HEK293 (cell line): ENCODE measurements at regions not wholly inside any gene's neighbourhood (a gene's known extent, or its start where the extent isn't known, plus 50 kb on each side); places are given as distances from the start of the nearest gene placed in this dataset.

Source experiments
- CTCF ChIA-PET: fragments of 350-600 bp; formaldehyde crosslinking; extraction: SDS; loops from one replicate; lab custom pipeline; 2021; ENCODE audit warnings: antibody characterized with exemption; lab: Yijun Ruan, JAX
- POLR2A ChIA-PET: fragments of 300-600 bp; formaldehyde crosslinking; extraction: SDS; loops from one replicate; lab custom pipeline; 2020; ENCODE audit warnings: antibody characterized with exemption, inconsistent platforms; lab: Yijun Ruan, JAX
- H3K27ac ChIP-seq: fragments of 200-500 bp; sonication (Bioruptor generic); 2 replicates; pipeline ENCODE4 v1.5.1; 2014; ENCODE audit warnings: low read depth, low read length, control low read depth, inconsistent platforms; ENCODE audit errors: extremely low read depth
- H3K36me3 ChIP-seq, 2 experiments: fragments of 200-500 bp in 1 of 2; sonication (Bioruptor generic) in 1 of 2; 1 replicate in 1 of 2; 2 replicates in 1 of 2; pipeline ENCODE4 v1.5.1; 2014 to 2017; ENCODE audit warnings: inconsistent platforms in 2 of 2, low read length in 2 of 2; ENCODE audit not compliant: control insufficient read depth in 2 of 2, insufficient read depth in 1 of 2
- H3K4me1 ChIP-seq: fragments of 200-500 bp; sonication (Bioruptor generic); 2 replicates; pipeline ENCODE4 v1.5.1; 2014; ENCODE audit warnings: mild to moderate bottlenecking, low read length, inconsistent platforms; ENCODE audit not compliant: control insufficient read depth, insufficient read depth
- H3K4me3 ChIP-seq: 2 replicates; pipeline ENCODE4 v1.5.1; 2011; ENCODE audit warnings: low read depth, mild to moderate bottlenecking, control low read depth, low read length, moderate library complexity
- H3K9me3 ChIP-seq: fragments of 200-500 bp; sonication (Bioruptor generic); 2 replicates; pipeline ENCODE4 v1.5.1; 2014; ENCODE audit warnings: low read depth, low read length, inconsistent platforms; ENCODE audit not compliant: control insufficient read depth, insufficient read depth
- EGR2 ChIP-seq: fragments of 450-650 bp; formaldehyde crosslinking; IDR thresholded peaks from 2 replicates; pipeline ENCODE4 v1.5.1; 2016; ENCODE audit warnings: low read depth, missing biosample characterization, missing genetic modification characterization
- FEZF1 ChIP-seq: fragments of 450-650 bp; formaldehyde crosslinking; IDR thresholded peaks from 2 replicates; pipeline ENCODE4 v1.5.1; 2016; ENCODE audit warnings: missing biosample characterization, missing genetic modification characterization
- GLIS2 ChIP-seq: fragments of 450-650 bp; formaldehyde crosslinking; IDR thresholded peaks from 2 replicates; pipeline ENCODE4 v1.5.1; 2016; ENCODE audit warnings: missing biosample characterization, missing genetic modification characterization
- IKZF3 ChIP-seq: fragments of 450-650 bp; IDR thresholded peaks from 2 replicates; pipeline ENCODE4 v1.5.0; 2018; ENCODE audit warnings: missing biosample characterization, mild to moderate bottlenecking, missing genetic modification characterization, moderate library complexity
- TRIM28 ChIP-seq: IDR thresholded peaks from 2 replicates; pipeline ENCODE4 v1.6.1; 2011; ENCODE audit warnings: low read length, control low read depth, borderline replicate concordance
- ZBTB21 ChIP-seq: fragments of 450-650 bp; formaldehyde crosslinking; IDR thresholded peaks from 2 replicates; pipeline ENCODE4 v1.5.1; 2017; ENCODE audit warnings: missing biosample characterization, missing genetic modification characterization
- ZBTB8A ChIP-seq: fragments of 450-650 bp; formaldehyde crosslinking; IDR thresholded peaks from 2 replicates; pipeline ENCODE4 v1.5.1; 2016; ENCODE audit warnings: missing biosample characterization, missing genetic modification characterization
- ZFHX2 ChIP-seq: fragments of 450-650 bp; formaldehyde crosslinking; conservative IDR thresholded peaks from 2 replicates; pipeline ENCODE4 v1.5.1; 2016; ENCODE audit warnings: missing biosample characterization, missing genetic modification characterization
- ZNF112 ChIP-seq: fragments of 450-650 bp; formaldehyde crosslinking; IDR thresholded peaks from 2 replicates; pipeline ENCODE4 v1.5.0; 2017; ENCODE audit warnings: missing biosample characterization, missing genetic modification characterization
- ZNF121 ChIP-seq: fragments of 450-650 bp; formaldehyde crosslinking; IDR thresholded peaks from 2 replicates; pipeline ENCODE4 v1.5.1; 2016; ENCODE audit warnings: missing biosample characterization, missing genetic modification characterization
- ZNF140 ChIP-seq: fragments of 450-650 bp; formaldehyde crosslinking; IDR thresholded peaks from 2 replicates; pipeline ENCODE4 v1.5.1; 2016; ENCODE audit warnings: missing biosample characterization, missing genetic modification characterization
- ZNF19 ChIP-seq: fragments of 450-650 bp; formaldehyde crosslinking; IDR thresholded peaks from 2 replicates; pipeline ENCODE4; 2016; ENCODE audit warnings: missing biosample characterization, missing genetic modification characterization, low read depth
- ZNF23 ChIP-seq: fragments of 450-650 bp; formaldehyde crosslinking; IDR thresholded peaks from 2 replicates; pipeline ENCODE4 v1.5.1; 2016; ENCODE audit warnings: missing biosample characterization, missing genetic modification characterization, borderline replicate concordance
- ZNF350 ChIP-seq: fragments of 450-650 bp; formaldehyde crosslinking; IDR thresholded peaks from 2 replicates; pipeline ENCODE4 v1.5.0; 2017; ENCODE audit warnings: missing biosample characterization, mild to moderate bottlenecking, missing genetic modification characterization
- ZNF423 ChIP-seq: fragments of 450-650 bp; formaldehyde crosslinking; IDR thresholded peaks from 2 replicates; pipeline ENCODE4 v1.5.1; 2016; ENCODE audit warnings: missing biosample characterization, missing genetic modification characterization
- ZNF501 ChIP-seq: fragments of 450-650 bp; formaldehyde crosslinking; IDR thresholded peaks from 2 replicates; pipeline ENCODE4 v1.5.1; 2016; ENCODE audit warnings: missing biosample characterization, missing genetic modification characterization
- ZNF529 ChIP-seq: fragments of 450-650 bp; formaldehyde crosslinking; IDR thresholded peaks from 2 replicates; pipeline ENCODE4 v1.5.1; 2017; ENCODE audit warnings: missing genetic modification characterization, missing biosample characterization; ENCODE audit not compliant: insufficient replicate concordance
- ZNF548 ChIP-seq: fragments of 450-650 bp; formaldehyde crosslinking; IDR thresholded peaks from 2 replicates; pipeline ENCODE4 v1.5.1; 2016; ENCODE audit warnings: missing biosample characterization, missing genetic modification characterization
- ZNF600 ChIP-seq: fragments of 450-650 bp; formaldehyde crosslinking; IDR thresholded peaks from 2 replicates; pipeline ENCODE4 v1.5.1; 2016; ENCODE audit warnings: missing biosample characterization, missing genetic modification characterization
- ZNF624 ChIP-seq: fragments of 450-650 bp; formaldehyde crosslinking; IDR thresholded peaks from 2 replicates; pipeline ENCODE4 v1.5.1; 2017; ENCODE audit warnings: missing biosample characterization, missing genetic modification characterization
- ZNF664 ChIP-seq: fragments of 450-650 bp; formaldehyde crosslinking; IDR thresholded peaks from 2 replicates; pipeline ENCODE4 v1.5.1; 2016; ENCODE audit warnings: missing biosample characterization, missing genetic modification characterization
- ZNF792 ChIP-seq: fragments of 450-650 bp; formaldehyde crosslinking; IDR thresholded peaks from 2 replicates; pipeline ENCODE4 v1.5.1; 2016; ENCODE audit warnings: missing biosample characterization, missing genetic modification characterization
- ZSCAN16 ChIP-seq: fragments of 450-650 bp; formaldehyde crosslinking; IDR thresholded peaks from 2 replicates; pipeline ENCODE4 v1.5.1; 2016; ENCODE audit warnings: missing biosample characterization, missing genetic modification characterization
- TF ChIP-seq, protein P1 (sequence below): fragments of 450-650 bp; formaldehyde crosslinking; IDR thresholded peaks from 2 replicates; pipeline ENCODE4 v1.5.1; 2016; ENCODE audit warnings: missing biosample characterization, missing genetic modification characterization
- TF ChIP-seq, protein P2 (sequence below): fragments of 450-650 bp; formaldehyde crosslinking; IDR thresholded peaks from 2 replicates; pipeline ENCODE4 v1.5.1; 2016; ENCODE audit warnings: missing biosample characterization, missing genetic modification characterization
- TF ChIP-seq, protein P3 (sequence below): fragments of 450-650 bp; formaldehyde crosslinking; IDR thresholded peaks from 2 replicates; pipeline ENCODE4 v1.5.1; 2016; ENCODE audit warnings: missing biosample characterization, missing genetic modification characterization
- TF ChIP-seq, protein P4 (sequence below): fragments of 450-650 bp; formaldehyde crosslinking; IDR thresholded peaks from 2 replicates; pipeline ENCODE4 v1.5.1; 2016; ENCODE audit warnings: missing biosample characterization, missing genetic modification characterization
- TF ChIP-seq, protein P5 (sequence below): fragments of 450-650 bp; formaldehyde crosslinking; IDR thresholded peaks from 2 replicates; pipeline ENCODE4 v1.5.1; 2016; ENCODE audit warnings: missing biosample characterization, missing genetic modification characterization

DNA sequence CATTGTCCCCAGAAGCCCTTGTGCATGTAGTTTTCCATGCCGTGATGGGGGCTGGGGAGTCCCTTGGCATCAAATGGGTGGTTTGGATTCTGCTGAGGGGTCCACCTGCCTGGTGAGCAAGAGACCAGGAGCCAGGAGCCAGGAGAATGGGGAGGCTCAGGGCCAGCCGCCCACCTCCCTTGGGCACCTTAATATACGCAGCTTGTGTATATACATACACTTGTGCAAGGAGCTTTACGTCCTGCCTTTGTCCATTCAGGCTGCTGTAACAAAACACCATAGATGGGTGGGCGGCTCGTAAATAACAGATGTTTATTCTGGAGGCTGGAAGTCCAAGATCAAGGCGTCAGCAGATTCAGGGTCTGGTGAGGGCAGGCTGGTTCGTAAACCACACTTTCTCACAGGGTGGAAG is 62.5 kb downstream of the SMIM38 start:
- TF ChIP-seq, protein P1, sequence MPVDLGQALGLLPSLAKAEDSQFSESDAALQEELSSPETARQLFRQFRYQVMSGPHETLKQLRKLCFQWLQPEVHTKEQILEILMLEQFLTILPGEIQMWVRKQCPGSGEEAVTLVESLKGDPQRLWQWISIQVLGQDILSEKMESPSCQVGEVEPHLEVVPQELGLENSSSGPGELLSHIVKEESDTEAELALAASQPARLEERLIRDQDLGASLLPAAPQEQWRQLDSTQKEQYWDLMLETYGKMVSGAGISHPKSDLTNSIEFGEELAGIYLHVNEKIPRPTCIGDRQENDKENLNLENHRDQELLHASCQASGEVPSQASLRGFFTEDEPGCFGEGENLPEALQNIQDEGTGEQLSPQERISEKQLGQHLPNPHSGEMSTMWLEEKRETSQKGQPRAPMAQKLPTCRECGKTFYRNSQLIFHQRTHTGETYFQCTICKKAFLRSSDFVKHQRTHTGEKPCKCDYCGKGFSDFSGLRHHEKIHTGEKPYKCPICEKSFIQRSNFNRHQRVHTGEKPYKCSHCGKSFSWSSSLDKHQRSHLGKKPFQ (tag by site-specific recombination), result no peak
- TF ChIP-seq ZNF664 (tag by site-specific recombination) (no peak), ZNF121 (tag by site-specific recombination) (no peak), TRIM28 (peak; percentile 41; the same call in 1 of the 2 replicates), ZNF792 (tag by site-specific recombination) (no peak), ZNF112 (tag by site-specific recombination) (no peak), ZNF548 (peak; percentile 76; the same call in 1 of the 2 replicates), ZNF529 (no peak), EGR2 (peak; percentile 65), ZNF624 (tag by site-specific recombination) (no peak), ZNF501 (no peak), ZFHX2 (tag by site-specific recombination) (peak; percentile 80), GLIS2 (no peak), ZNF23 (no peak)
- TF ChIP-seq, protein P2, sequence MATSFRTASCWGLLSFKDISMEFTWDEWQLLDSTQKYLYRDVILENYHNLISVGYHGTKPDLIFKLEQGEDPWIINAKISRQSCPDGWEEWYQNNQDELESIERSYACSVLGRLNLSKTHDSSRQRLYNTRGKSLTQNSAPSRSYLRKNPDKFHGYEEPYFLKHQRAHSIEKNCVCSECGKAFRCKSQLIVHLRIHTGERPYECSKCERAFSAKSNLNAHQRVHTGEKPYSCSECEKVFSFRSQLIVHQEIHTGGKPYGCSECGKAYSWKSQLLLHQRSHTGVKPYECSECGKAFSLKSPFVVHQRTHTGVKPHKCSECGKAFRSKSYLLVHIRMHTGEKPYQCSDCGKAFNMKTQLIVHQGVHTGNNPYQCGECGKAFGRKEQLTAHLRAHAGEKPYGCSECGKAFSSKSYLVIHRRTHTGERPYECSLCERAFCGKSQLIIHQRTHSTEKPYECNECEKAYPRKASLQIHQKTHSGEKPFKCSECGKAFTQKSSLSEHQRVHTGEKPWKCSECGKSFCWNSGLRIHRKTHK, result no peak
- H3K27ac ChIP-seq, result no peak overlapping the region
- no peaks in the 10 kb centered on the region for H3K9me3 ChIP-seq
- ChIA-PET CTCF (no interaction called here), POLR2A (interaction anchor here (0.6 kb wide), 1 partner anchor 91 kb away, joined by 3 read pairs; no protein-coding TSS in a partner anchor)
- no peaks in the 10 kb centered on the region for H3K36me3 ChIP-seq
- no peak overlapping the region for H3K4me3 ChIP-seq
- H3K4me1 ChIP-seq, result no peaks in the 10 kb centered on the region

DNA sequence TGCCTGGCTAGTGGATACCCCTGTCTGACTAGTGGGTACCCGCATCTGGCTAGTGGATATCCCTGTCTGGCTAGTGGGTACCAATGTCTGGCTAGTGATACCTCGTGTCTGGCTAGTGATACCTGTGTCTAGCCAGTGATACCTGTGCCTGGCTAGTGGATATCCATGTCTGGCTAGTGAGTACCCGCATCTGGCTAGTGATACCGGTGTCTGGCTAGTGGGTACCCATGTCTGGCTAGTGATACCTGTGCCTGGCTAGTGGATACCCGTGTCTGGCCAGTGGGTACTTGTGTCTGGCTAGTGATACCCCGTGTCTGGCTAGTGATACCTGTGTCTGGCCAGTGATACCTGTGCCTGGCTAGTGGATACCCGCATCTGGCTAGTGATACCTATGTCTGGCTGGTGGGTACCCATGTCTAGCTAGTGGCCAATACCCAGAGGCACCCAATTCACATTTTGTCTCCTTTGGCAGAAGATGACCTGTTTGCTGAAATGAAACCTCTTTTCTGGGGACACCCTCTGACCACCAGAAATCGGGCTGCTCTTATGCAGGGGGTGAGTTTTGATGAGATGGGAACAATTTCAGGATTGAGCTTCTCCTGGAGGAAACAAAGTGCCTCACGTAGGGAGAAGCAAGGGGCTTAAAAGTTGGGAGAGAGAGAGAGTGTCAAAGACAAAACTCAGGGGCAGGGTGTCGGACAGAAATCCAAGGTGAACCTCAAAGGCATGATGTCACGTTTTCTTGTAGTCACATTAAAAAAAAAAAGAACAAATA is 63.4 kb downstream of the SMIM38 start:
- POLR2A ChIA-PET, result interaction anchor here (0.6 kb wide), 1 partner anchor 92 kb away, joined by 3 read pairs; no protein-coding TSS in a partner anchor
- H3K4me3 ChIP-seq, result no peak overlapping the region
- CTCF ChIA-PET, result no interaction called here

DNA sequence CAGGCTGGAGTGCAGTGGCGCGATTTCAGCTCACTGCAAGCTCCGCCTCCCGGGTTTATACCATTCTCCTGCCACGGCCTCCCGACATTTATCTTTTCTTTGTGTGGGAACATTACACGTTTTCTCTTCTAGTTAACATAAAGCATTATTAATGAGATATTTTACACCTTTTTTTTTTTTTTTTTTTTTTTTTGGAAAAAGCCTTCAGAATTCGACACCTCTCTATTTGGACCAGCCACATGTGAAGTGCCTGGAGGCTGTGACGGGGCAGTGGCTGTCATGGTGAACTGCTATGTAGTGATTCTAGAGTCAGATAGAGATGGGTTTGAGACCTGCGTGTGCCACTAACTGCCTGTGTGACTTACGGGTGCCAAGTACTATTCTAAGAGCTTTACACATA is 64.3 kb downstream of the SMIM38 start:
- H3K27ac ChIP-seq, result no peak overlapping the region
- H3K4me1 ChIP-seq, result no peaks in the 10 kb centered on the region
- CTCF ChIA-PET, result no interaction called here
- H3K36me3 ChIP-seq, result no peaks in the 10 kb centered on the region
- POLR2A ChIA-PET, result no interaction called here
- no peak overlapping the region for H3K4me3 ChIP-seq
- H3K9me3 ChIP-seq, result no peaks in the 10 kb centered on the region
- TF ChIP-seq ZNF140 (no peak), FEZF1 (no peak), ZSCAN16 (no peak), ZNF423 (tag by site-specific recombination) (no peak), ZNF600 (tag by site-specific recombination) (no peak), IKZF3 (tag by site-specific recombination) (no peak), ZNF501 (no peak), ZBTB21 (tag by site-specific recombination) (no peak), ZBTB8A (tag by site-specific recombination) (no peak), ZNF350 (tag by site-specific recombination) (no peak)
- TF ChIP-seq, protein P3, sequence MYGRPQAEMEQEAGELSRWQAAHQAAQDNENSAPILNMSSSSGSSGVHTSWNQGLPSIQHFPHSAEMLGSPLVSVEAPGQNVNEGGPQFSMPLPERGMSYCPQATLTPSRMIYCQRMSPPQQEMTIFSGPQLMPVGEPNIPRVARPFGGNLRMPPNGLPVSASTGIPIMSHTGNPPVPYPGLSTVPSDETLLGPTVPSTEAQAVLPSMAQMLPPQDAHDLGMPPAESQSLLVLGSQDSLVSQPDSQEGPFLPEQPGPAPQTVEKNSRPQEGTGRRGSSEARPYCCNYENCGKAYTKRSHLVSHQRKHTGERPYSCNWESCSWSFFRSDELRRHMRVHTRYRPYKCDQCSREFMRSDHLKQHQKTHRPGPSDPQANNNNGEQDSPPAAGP (tag by site-specific recombination), result no peak
- TF ChIP-seq, protein P4, sequence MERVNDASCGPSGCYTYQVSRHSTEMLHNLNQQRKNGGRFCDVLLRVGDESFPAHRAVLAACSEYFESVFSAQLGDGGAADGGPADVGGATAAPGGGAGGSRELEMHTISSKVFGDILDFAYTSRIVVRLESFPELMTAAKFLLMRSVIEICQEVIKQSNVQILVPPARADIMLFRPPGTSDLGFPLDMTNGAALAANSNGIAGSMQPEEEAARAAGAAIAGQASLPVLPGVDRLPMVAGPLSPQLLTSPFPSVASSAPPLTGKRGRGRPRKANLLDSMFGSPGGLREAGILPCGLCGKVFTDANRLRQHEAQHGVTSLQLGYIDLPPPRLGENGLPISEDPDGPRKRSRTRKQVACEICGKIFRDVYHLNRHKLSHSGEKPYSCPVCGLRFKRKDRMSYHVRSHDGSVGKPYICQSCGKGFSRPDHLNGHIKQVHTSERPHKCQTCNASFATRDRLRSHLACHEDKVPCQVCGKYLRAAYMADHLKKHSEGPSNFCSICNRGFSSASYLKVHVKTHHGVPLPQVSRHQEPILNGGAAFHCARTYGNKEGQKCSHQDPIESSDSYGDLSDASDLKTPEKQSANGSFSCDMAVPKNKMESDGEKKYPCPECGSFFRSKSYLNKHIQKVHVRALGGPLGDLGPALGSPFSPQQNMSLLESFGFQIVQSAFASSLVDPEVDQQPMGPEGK, result no peak
- TF ChIP-seq, protein P5, sequence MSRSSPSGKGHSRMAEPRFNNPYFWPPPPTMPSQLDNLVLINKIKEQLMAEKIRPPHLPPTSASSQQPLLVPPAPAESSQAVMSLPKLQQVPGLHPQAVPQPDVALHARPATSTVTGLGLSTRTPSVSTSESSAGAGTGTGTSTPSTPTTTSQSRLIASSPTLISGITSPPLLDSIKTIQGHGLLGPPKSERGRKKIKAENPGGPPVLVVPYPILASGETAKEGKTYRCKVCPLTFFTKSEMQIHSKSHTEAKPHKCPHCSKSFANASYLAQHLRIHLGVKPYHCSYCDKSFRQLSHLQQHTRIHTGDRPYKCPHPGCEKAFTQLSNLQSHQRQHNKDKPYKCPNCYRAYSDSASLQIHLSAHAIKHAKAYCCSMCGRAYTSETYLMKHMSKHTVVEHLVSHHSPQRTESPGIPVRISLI (tag by site-specific recombination), result no peak

More for the DNA sequence above, 63.4 kb downstream of the SMIM38 start:
- Histone ChIP-seq H3K27ac (no peak overlapping the region), H3K36me3 (no peaks in the 10 kb centered on the region), H3K4me1 (no peaks in the 10 kb centered on the region), H3K9me3 (no peaks in the 10 kb centered on the region)
- no peak for TF ChIP-seq ZNF19 (tag by site-specific recombination)
